ENCODE measurements at regions not wholly inside any gene's neighbourhood (a gene's known extent, or its start where the extent isn't known, plus 50 kb on each side); places are given as distances from the start of the nearest gene placed in this dataset.
"Not testable (repeated sequence)": the region's sequence is repeated elsewhere in the genome, so short reads cannot be mapped to it uniquely, and the experiment has no call there.

- DNase-seq (ENCODE audit: extremely low read depth in 1 of 11, low read depth in 9 of 11, low spot score in 4 of 11), result not testable (repeated sequence)
Observed at GRCh38 chr1:95167503-95167902, 50.3 kb downstream of the TLCD4 start.

GRCh38 chr1:95168028-95168427 lies 50.9 kb downstream of the TLCD4 start:
- no peak for DNase-seq (ENCODE audit: extremely low read depth in 1 of 11, low read depth in 9 of 11, low spot score in 4 of 11)

GRCh38 chr1:95168761-95169351 lies 51.7 kb downstream of the TLCD4 start:
- DNase-seq (ENCODE audit: extremely low read depth in 1 of 11, low read depth in 9 of 11, low spot score in 4 of 11), result no peak

GRCh38 chr1:95169548-95169947 lies 52.4 kb downstream of the TLCD4 start:
- no peak for DNase-seq (ENCODE audit: extremely low read depth in 1 of 11, low read depth in 9 of 11, low spot score in 4 of 11)

- DNase-seq (ENCODE audit: extremely low read depth in 1 of 11, low read depth in 9 of 11, low spot score in 4 of 11), result no peak
Observed at GRCh38 chr1:95171270-95172245, 54.4 kb downstream of the TLCD4 start.

GRCh38 chr1:95176861-95177260 lies 57.1 kb upstream of the RWDD3 start:
- DNase-seq (ENCODE audit: extremely low read depth in 1 of 11, low read depth in 9 of 11, low spot score in 4 of 11), result no peak

GRCh38 chr1:95179205-95179986 lies 54.6 kb upstream of the RWDD3 start:
- DNase-seq (ENCODE audit: extremely low read depth in 1 of 11, low read depth in 9 of 11, low spot score in 4 of 11), result no peak

GRCh38 chr1:95180371-95180770 lies 53.6 kb upstream of the RWDD3 start:
- DNase-seq (ENCODE audit: extremely low read depth in 1 of 11, low read depth in 9 of 11, low spot score in 4 of 11), result no peak

GRCh38 chr1:95181096-95181495 lies 52.9 kb upstream of the RWDD3 start:
- peak in 3 of 11 donors; percentile 12 to 46 (median 22) for DNase-seq (ENCODE audit: extremely low read depth in 1 of 11, low read depth in 9 of 11, low spot score in 4 of 11)

GRCh38 chr1:95183952-95184351 lies 50.1 kb upstream of the RWDD3 start:
- DNase-seq (ENCODE audit: extremely low read depth in 1 of 11, low read depth in 9 of 11, low spot score in 4 of 11), result no peak

All from renal cortex interstitium (tissue), 11 donors.